ENCODE measurements at regions not wholly inside any gene's neighbourhood (a gene's known extent, or its start where the extent isn't known, plus 50 kb on each side); places are given as distances from the start of the nearest gene placed in this dataset.

DNA sequence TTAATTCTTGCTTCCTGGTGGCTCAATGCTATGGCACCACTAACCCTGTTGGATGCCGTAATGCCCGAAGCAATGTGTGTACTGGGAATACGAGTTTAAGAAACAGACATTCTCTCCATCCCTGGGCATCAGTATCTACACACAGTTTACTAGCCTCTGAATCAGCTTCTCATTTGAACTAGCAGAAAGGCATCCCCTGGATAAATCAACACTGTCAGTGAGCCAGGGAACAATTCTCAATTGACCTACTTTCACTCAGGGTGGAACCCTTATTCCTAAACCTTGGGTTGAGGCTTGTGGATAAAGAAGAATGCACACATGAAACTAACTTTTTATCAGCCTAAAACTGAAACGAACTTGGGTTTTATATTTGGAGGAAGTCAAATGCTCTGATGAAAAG is 331.0 kb downstream of the GADD45G start:
- TF ChIP-seq, protein P1, sequence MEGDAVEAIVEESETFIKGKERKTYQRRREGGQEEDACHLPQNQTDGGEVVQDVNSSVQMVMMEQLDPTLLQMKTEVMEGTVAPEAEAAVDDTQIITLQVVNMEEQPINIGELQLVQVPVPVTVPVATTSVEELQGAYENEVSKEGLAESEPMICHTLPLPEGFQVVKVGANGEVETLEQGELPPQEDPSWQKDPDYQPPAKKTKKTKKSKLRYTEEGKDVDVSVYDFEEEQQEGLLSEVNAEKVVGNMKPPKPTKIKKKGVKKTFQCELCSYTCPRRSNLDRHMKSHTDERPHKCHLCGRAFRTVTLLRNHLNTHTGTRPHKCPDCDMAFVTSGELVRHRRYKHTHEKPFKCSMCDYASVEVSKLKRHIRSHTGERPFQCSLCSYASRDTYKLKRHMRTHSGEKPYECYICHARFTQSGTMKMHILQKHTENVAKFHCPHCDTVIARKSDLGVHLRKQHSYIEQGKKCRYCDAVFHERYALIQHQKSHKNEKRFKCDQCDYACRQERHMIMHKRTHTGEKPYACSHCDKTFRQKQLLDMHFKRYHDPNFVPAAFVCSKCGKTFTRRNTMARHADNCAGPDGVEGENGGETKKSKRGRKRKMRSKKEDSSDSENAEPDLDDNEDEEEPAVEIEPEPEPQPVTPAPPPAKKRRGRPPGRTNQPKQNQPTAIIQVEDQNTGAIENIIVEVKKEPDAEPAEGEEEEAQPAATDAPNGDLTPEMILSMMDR (IDR thresholded peaks at IDR 0.05; ENCODE audit: low read depth, low read length): no peak
- no peak for DNase-seq (ENCODE audit: low read depth in 2 of 2)
- no peak overlapping the region for H3K4me3 ChIP-seq (replicated peaks in 1 of 2; ENCODE audit: low read depth in 2 of 2, low read length in 2 of 2)

DNA sequence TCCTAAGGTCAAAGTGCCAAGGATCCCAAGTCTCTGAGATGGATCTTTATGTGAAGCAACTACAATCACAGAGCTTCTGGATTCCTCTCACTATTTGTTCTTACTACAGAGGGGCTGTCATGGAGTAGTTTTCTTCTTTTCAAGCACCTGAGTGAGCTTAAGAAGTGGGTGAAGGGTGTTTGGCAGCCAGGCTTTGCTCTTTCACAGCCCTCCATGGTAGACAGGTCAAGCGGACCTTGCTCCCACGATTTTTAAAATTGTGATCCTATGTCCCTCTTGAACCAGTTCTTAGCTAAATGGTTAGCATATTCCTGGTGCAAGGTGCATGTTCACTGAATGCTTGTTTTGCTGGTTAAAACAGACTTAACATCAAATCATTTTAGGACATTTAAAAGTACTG is 332.2 kb downstream of the GADD45G start:
- DNase-seq (ENCODE audit: low read depth in 2 of 2): no peak
- TF ChIP-seq, protein P1 (IDR thresholded peaks at IDR 0.05; ENCODE audit: low read depth, low read length): no peak
- H3K4me3 ChIP-seq (replicated peaks in 1 of 2; ENCODE audit: low read depth in 2 of 2, low read length in 2 of 2): no peak overlapping the region

DNA sequence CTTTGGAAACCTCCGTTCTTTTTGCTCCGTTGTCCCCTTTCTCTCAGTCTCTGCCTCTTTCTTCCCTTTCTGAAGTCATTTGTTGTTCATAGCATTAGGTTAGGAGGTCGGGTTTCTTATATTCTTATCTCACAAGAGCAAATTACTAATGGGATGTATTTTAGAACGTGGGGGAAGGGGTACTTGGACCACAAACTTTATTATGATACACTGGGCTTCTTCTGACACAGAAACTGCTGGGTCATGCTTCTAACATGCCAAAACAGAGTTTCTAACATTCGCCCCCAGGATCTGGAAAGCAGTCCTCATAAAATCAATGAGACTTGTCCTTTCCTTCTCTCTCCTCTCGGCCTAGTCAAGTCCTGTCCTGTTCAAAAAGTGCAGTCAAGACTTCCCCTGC is 334.4 kb downstream of the GADD45G start:
- TF ChIP-seq, protein P1 (IDR thresholded peaks at IDR 0.05; ENCODE audit: low read depth, low read length): no peak
- no peak overlapping the region for H3K4me3 ChIP-seq (replicated peaks in 1 of 2; ENCODE audit: low read depth in 2 of 2, low read length in 2 of 2)
- no peak for DNase-seq (ENCODE audit: low read depth in 2 of 2)

DNA sequence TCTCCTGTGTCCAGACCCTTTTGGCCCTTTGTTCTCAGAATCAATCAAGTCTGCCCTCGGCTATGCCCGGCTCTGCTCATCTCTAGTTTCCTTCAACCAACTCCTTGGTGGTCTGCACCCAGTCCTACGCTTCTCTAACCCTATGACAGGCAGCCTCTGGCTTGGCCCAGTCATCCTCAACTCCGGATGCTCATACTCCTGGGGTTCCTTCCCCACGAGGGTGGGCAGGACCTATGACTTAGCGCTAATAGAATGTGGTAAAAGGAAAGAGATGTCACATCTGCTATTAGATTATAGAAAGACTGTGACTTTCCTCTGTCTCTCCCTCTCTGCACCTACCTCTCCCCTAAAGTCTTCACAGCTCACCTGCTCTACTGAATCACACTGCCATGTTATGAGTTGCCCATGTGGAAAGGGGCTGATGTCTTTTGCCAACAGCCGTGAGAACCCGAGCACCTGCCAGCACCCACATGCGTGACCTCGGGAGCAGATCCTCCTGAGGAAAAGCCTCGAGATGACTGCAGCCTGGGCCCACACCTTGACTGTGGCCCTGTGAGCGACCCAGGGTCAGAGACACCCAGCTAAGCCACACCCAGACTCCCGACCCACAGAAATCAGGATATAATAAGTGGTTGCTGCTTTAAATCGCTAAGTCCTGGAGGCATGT is 334.9 kb downstream of the GADD45G start:
- TF ChIP-seq, protein P1 (IDR thresholded peaks at IDR 0.05; ENCODE audit: low read depth, low read length): no peak
- no peak for DNase-seq (ENCODE audit: low read depth in 2 of 2)

DNA sequence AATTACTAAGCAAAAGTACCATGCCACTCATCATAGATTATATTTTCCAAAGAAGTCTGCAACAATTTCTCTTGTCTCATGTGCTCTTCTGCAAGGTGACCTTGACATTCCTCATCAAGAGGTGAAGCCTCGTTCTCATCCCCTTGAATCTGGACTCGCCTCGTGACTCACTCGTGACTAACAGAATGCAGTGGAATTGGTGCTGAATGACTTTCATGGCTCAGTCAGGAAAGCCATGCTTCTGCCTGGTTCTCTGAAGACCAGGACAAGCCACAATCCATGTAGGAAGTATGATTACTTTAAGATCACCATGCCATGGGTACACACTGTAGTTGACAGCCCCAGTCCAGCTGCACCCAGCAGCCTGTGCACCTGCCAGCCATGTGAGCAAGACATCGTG is 335.8 kb downstream of the GADD45G start:
- DNase-seq (ENCODE audit: low read depth in 2 of 2): no peak
- TF ChIP-seq, protein P1 (IDR thresholded peaks at IDR 0.05; ENCODE audit: low read depth, low read length): no peak
- no peak overlapping the region for H3K4me3 ChIP-seq (replicated peaks in 1 of 2; ENCODE audit: low read depth in 2 of 2, low read length in 2 of 2)

More for the DNA sequence above, 334.9 kb downstream of the GADD45G start:
- H3K4me3 ChIP-seq (replicated peaks in 1 of 2; ENCODE audit: low read depth in 2 of 2, low read length in 2 of 2): no peak overlapping the region

DNA sequence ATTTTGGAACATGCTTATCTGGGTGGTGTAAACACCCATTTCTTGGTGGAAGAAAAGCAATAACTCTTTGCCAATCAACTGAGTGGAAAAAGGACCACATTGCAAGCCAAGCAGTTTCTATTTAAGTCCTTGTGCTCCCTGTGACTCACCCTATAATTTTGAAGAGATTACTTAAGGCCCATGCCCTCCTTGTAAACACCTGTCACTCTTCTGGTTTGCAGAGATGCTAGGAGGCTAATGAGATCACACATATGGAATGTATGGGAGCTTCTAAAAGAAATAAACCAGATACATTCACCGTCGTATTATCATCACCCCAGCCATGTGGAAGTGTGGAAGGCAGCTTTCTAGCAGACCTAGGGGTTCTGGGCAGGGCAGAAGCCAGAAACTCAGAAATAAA is 337.1 kb downstream of the GADD45G start:
- DNase-seq (ENCODE audit: low read depth in 2 of 2): peak; percentile 1 to 23
- TF ChIP-seq, protein P1 (IDR thresholded peaks at IDR 0.05; ENCODE audit: low read depth, low read length): no peak
- no peak overlapping the region for H3K4me3 ChIP-seq (replicated peaks in 1 of 2; ENCODE audit: low read depth in 2 of 2, low read length in 2 of 2)

DNA sequence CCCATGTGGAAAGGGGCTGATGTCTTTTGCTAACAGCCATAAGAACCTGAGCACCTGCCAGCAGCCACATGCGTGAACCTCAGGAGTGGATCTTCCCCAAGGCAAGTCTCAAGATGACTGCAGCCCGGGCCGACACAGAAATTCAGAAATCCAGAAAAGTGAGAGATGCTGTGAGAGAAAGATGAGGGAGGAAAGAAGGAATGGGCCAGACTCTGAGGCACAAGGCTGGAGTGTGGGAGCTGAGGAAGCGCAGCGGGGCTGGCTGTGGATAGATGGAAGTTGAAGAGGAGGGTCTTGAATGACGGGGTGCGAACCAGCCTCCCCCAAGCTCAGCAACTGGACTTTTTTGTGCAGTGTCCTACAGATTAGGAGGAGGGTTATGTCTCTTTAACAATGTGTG is 337.8 kb downstream of the GADD45G start:
- H3K4me3 ChIP-seq (replicated peaks in 1 of 2; ENCODE audit: low read depth in 2 of 2, low read length in 2 of 2): no peak overlapping the region
- DNase-seq (ENCODE audit: low read depth in 2 of 2): no peak

More for the DNA sequence above, 337.8 kb downstream of the GADD45G start:
- TF ChIP-seq, protein P1 (IDR thresholded peaks at IDR 0.05; ENCODE audit: low read depth, low read length): no peak
